Vagina (tissue), 2 donors: ENCODE measurements at regions not wholly inside any gene's neighbourhood (a gene's known extent, or its start where the extent isn't known, plus 50 kb on each side); places are given as distances from the start of the nearest gene placed in this dataset.

Experiments
- DNase-seq, 2 donors: peaks; one replicate each; pipeline ENCODE4 v3.0.0-alpha.2; 2017; ENCODE audit errors: extremely low spot score in 2 of 2
- H3K27ac ChIP-seq: fragments of 200-600 bp; sonication (generic); one replicate; pipeline ENCODE4 v1.5.1; 2019
- H3K27me3 ChIP-seq: fragments of 200-600 bp; sonication (generic); one replicate; pipeline ENCODE4 v1.5.1; 2019
- H3K36me3 ChIP-seq, 2 donors: fragments of 200-600 bp; sonication (generic); one replicate each; pipeline ENCODE4 v1.5.1; 2017 to 2019
- H3K4me1 ChIP-seq: fragments of 200-600 bp; sonication (generic); one replicate; pipeline ENCODE4 v1.5.1; 2019
- H3K4me3 ChIP-seq, 2 donors: fragments of 200-600 bp; sonication (generic); 1 replicate in 1 of 2; 2 replicates in 1 of 2; pipeline ENCODE4 v1.5.1; 2016 to 2019
- H3K9me3 ChIP-seq: fragments of 200-600 bp; sonication (generic); one replicate; pipeline ENCODE4 v1.5.1; 2019
- POLR2A ChIP-seq, 2 donors: fragments of 450-650 bp; IDR thresholded peaks; one replicate each; pipeline ENCODE4 v1.6.1; 2017; ENCODE audit warnings: antibody characterized with exemption in 2 of 2, mild to moderate bottlenecking in 2 of 2, moderate library complexity in 2 of 2
- POLR2AphosphoS5 ChIP-seq, 2 donors: sonication (generic); formaldehyde crosslinking; IDR thresholded peaks; one replicate each; pipeline ENCODE4 v1.9.0; 2017; ENCODE audit warnings: antibody characterized with exemption in 2 of 2, mild to moderate bottlenecking in 2 of 2, low read depth in 1 of 2; ENCODE audit not compliant: insufficient read depth in 1 of 2
- intact Hi-C: fragments of 100-400 bp; cut with DNase I; formaldehyde crosslinking; loops from one replicate; pipeline ENCODE4 v1.15.1; 2023
- TF ChIP-seq, protein P1 (sequence below), 3 experiments: fragments of 450-650 bp in 2 of 3; fragments of 200-600 bp in 1 of 3; sonication (generic) in 1 of 3; IDR thresholded peaks; one replicate each; pipeline ENCODE4 v1.5.1; 2017 to 2019; ENCODE audit warnings: antibody characterized with exemption in 3 of 3, mild to moderate bottlenecking in 2 of 3, moderate library complexity in 2 of 3

DNA sequence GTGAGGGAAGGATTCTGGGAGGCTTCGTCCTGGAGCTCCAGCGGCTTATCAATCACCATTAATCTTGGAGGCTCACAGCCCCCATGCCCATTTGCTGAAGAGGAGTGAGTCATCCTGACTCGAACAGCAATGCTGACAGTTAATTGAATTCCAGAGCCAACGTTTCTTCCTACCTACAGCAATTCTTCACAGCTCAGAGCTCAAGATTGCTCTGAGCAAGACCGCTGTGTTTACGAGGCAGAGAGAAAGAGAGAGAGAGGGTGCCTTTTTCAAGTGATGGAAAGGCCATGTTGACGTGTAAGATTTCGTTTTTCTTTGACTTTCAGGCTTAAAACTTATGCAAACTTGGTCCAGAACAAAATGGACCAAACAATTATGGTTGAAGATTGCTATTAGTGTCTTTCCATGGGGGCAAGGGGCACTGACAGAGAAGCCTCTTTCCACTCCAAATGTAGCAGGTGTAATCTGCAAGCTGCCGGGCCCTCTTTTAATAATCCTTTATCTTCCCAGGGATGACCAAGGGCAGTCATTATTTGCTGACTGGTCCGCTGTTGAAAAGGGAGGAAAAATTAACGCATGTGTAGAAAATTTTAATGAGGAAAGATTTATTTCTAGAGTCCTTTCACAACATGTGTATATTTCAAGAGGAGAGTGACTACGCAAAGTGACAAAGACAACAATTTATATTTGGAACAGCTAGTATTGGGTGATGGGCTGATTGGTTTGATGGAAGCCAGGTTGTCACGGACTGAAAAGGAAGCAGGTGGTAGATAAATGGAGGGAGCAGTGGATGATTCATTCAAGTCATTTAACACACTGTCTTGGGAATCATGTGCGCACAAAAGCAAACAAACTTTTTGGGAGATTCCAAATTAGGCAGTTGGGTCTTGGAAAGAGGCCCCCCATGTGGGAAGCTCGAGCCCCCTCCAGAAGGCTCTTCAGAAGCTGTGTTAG is 136.1 kb upstream of the IRF2BP2 start:
- no peak overlapping the region for H3K27ac ChIP-seq
- H3K4me3 ChIP-seq = no peak overlapping the region
- H3K4me1 ChIP-seq = peaks cover 9% of the 10 kb centered on the region
- no peaks in the 10 kb centered on the region for H3K27me3 ChIP-seq
- H3K36me3 ChIP-seq = no peaks in the 10 kb centered on the region
- TF ChIP-seq, protein P1, sequence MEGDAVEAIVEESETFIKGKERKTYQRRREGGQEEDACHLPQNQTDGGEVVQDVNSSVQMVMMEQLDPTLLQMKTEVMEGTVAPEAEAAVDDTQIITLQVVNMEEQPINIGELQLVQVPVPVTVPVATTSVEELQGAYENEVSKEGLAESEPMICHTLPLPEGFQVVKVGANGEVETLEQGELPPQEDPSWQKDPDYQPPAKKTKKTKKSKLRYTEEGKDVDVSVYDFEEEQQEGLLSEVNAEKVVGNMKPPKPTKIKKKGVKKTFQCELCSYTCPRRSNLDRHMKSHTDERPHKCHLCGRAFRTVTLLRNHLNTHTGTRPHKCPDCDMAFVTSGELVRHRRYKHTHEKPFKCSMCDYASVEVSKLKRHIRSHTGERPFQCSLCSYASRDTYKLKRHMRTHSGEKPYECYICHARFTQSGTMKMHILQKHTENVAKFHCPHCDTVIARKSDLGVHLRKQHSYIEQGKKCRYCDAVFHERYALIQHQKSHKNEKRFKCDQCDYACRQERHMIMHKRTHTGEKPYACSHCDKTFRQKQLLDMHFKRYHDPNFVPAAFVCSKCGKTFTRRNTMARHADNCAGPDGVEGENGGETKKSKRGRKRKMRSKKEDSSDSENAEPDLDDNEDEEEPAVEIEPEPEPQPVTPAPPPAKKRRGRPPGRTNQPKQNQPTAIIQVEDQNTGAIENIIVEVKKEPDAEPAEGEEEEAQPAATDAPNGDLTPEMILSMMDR (IDR thresholded peaks at IDR 0.05) = no peak
- TF ChIP-seq POLR2AphosphoS5 (IDR thresholded peaks at IDR 0.05; ENCODE audit: insufficient read depth in 1 of 2, low read depth in 1 of 2) = no peak
- TF ChIP-seq POLR2A (IDR thresholded peaks at IDR 0.05) = no peak
- H3K9me3 ChIP-seq = no peaks in the 10 kb centered on the region
- DNase-seq = no peak
- intact Hi-C loops = no loop called here

DNA sequence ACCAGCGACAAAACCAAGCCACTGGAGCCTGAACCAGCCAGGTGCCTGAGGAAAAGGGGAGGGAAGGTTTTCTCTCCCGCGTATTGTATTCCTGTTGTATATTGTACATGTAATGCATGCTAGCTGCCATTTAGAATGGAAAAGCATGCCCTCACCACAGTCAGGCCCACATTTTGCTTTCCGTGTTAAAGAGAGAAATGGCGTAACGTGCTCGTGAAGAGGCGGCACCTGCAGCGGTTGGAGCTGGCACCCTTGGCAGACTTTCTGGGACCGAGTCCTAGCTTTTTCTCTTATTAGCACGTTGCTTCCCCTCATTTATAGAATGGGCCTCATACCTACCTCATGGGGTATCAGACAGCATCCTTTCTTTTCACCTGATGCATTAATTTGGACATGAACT is 135.3 kb upstream of the IRF2BP2 start:
- DNase-seq = no peak
- H3K36me3 ChIP-seq = no peaks in the 10 kb centered on the region
- no peaks in the 10 kb centered on the region for H3K9me3 ChIP-seq
- no peak overlapping the region for H3K4me3 ChIP-seq
- intact Hi-C loops = no loop called here
- H3K27ac ChIP-seq = no peak overlapping the region
- peaks cover 9% of the 10 kb centered on the region for H3K4me1 ChIP-seq
- TF ChIP-seq POLR2A (IDR thresholded peaks at IDR 0.05) (no peak), POLR2AphosphoS5 (IDR thresholded peaks at IDR 0.05; ENCODE audit: insufficient read depth in 1 of 2, low read depth in 1 of 2) (no peak)
- TF ChIP-seq, protein P1 (IDR thresholded peaks at IDR 0.05) = no peak
- H3K27me3 ChIP-seq = no peaks in the 10 kb centered on the region

DNA sequence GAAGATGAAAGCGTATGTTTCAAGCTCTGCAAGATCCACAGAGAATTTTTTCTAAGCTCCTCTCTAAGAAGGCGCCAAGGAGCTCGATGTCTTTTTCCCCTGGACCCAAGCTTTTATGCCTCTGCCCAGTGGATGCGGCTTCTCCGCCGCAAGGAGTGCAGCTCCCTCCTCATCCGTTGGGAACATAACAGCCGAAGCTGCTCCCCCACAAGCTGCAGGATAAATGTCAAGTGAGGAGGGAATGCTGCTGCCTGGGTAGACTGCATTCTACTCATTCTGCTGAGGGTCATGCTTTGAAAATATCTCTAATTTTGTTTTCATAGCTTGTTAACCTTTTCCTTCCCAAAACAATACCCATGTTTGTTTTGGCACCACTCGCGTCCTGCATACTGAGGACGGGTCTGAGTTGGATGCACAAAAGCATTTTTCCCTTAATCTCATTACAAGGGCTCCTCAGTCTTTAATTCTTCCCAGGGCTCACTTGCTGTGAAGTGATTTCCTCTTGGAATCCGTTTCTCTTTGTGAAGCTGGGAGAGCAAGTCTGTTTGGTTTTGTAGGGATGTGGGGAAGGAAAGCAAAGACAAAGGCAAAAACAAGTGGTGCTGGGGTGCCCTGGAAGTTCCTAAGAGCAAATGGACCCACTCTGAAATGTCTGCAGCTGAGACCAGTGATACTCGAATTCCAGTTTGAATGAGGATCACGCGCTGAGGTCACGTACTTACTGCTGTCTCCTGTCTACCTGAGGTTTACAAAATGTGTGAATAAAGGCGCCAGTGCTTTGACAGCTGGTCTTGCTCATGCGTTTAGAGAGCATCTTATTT is 134.0 kb upstream of the IRF2BP2 start:
- Histone ChIP-seq H3K9me3 (no peaks in the 10 kb centered on the region), H3K27ac (peak overlapping the region; percentile 63), H3K4me3 (peak overlapping the region; percentile 5 to 32), H3K36me3 (no peaks in the 10 kb centered on the region), H3K4me1 (peaks cover 9% of the 10 kb centered on the region), H3K27me3 (no peaks in the 10 kb centered on the region)
- intact Hi-C loops = no loop called here
- TF ChIP-seq POLR2AphosphoS5 (IDR thresholded peaks at IDR 0.05; ENCODE audit: insufficient read depth in 1 of 2, low read depth in 1 of 2) (no peak), POLR2A (IDR thresholded peaks at IDR 0.05) (no peak)
- TF ChIP-seq, protein P1 (IDR thresholded peaks at IDR 0.05) = no peak
- no peak for DNase-seq

DNA sequence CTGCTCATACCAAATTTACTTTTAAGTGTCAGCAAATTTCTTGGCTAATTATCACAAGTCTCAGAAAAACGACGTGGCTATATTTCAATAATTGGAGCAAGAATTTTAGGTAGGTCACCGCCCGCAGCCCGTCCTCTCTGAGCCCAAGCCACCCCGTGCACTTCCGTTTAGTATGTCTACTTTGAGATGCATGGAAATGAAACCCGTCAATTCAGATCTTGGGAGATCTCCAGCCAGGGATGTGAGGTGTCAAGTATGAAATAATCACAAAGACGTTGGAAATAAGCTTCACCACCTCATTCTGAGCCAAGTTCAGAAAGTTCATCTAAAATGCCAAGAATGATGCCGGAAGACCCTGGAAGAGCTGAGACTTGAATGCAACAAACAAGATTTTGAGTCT is 132.6 kb upstream of the IRF2BP2 start:
- Histone ChIP-seq H3K4me1 (peaks cover 9% of the 10 kb centered on the region), H3K4me3 (no peak overlapping the region), H3K27ac (no peak overlapping the region), H3K27me3 (no peaks in the 10 kb centered on the region), H3K36me3 (no peaks in the 10 kb centered on the region), H3K9me3 (no peaks in the 10 kb centered on the region)
- no peak for DNase-seq
- TF ChIP-seq, protein P1 (IDR thresholded peaks at IDR 0.05) = no peak
- TF ChIP-seq POLR2AphosphoS5 (IDR thresholded peaks at IDR 0.05; ENCODE audit: insufficient read depth in 1 of 2, low read depth in 1 of 2) (no peak), POLR2A (IDR thresholded peaks at IDR 0.05) (no peak)
- intact Hi-C loops = no loop called here
